ENCODE measurements at regions not wholly inside any gene's neighbourhood (a gene's known extent, or its start where the extent isn't known, plus 50 kb on each side); places are given as distances from the start of the nearest gene placed in this dataset.

DNA sequence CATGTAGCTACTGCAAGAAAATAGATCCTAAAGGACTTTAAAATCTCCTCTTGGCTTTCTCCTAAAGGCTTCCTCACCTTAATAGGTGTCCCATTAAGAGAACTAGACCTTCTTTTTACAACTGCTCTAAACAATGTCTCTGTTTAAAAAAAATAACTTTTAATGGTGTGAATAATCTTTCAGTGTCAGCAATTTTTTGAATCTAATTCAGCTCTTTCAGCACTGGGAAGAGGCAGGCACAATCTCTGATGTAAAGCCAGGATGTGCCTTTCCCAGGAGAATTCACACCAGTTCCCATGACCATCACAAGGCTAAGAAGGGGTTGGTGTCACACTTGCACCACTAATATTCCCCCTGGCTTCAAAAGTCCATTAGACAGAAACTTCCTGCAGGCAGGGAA, 254.6 kb downstream of the XPNPEP1 start:
- Histone ChIP-seq H3K9me3 (ENCODE audit: insufficient read depth, low read length) (peaks cover 4% of the 10 kb centered on the region; the same call in 1 of the 2 replicates), H4K20me1 (ENCODE audit: low read depth, low read length) (no peaks in the 10 kb centered on the region), H3K4me3 (ENCODE audit: insufficient read depth, low read length, poor library complexity, severe bottlenecking) (no peak overlapping the region), H2AFZ (ENCODE audit: low read depth, low read length, severe bottlenecking) (no peak overlapping the region), H3K27me3 (ENCODE audit: low read length) (no peaks in the 10 kb centered on the region), H3K9me2 (replicated peaks; ENCODE audit: insufficient read depth, low read length) (no peaks in the 10 kb centered on the region), H3K36me3 (ENCODE audit: low read length) (no peaks in the 10 kb centered on the region), H3K27ac (ENCODE audit: low read depth, low read length) (no peak overlapping the region), H3K4me2 (ENCODE audit: low read depth, low read length, poor library complexity, severe bottlenecking) (no peak overlapping the region), H3K9ac (ENCODE audit: low read length) (no peak overlapping the region), H3K79me2 (ENCODE audit: insufficient read depth, low read length) (no peaks in the 10 kb centered on the region), H3F3A (ENCODE audit: insufficient read depth) (no peaks in the 10 kb centered on the region)
- TF ChIP-seq EZH2phosphoT487 (conservative IDR thresholded peaks at IDR 0.05; ENCODE audit: low read length) = no peak

DNA sequence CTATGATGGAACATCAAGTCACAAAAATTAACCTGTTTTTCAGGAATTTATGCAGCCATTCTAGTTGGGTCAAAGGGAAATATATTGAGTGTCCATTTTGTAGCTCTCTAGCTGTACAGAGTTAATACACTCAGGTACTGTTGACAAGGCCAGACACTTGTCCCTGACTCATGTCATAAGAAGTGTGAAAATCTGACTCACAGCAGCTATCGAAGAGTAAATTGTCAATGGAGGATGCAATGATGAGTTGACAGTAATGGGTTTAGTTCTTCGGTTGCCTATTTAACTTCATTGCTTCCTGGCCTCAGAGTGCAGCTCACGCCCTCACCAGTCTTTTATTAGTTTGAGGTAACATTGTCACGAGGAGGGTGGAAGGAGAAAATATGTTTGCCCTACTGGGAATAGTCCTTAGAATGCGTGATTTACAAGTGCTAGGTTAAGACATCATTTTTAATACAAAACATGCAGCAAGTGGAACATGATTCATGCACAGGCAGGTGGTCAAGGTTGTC, 255.1 kb downstream of the XPNPEP1 start:
- no peaks in the 10 kb centered on the region for H3K9me2 ChIP-seq (replicated peaks; ENCODE audit: insufficient read depth, low read length)
- peaks cover 5% of the 10 kb centered on the region; the same call in 1 of the 2 replicates for H3K9me3 ChIP-seq (ENCODE audit: insufficient read depth, low read length)
- no peaks in the 10 kb centered on the region for H4K20me1 ChIP-seq (ENCODE audit: low read depth, low read length)
- no peak overlapping the region for H3K27ac ChIP-seq (ENCODE audit: low read depth, low read length)
- no peaks in the 10 kb centered on the region for H3K79me2 ChIP-seq (ENCODE audit: insufficient read depth, low read length)
- no peak overlapping the region for H2AFZ ChIP-seq (ENCODE audit: low read depth, low read length, severe bottlenecking)
- no peak overlapping the region for H3K4me2 ChIP-seq (ENCODE audit: low read depth, low read length, poor library complexity, severe bottlenecking)
- H3F3A ChIP-seq (ENCODE audit: insufficient read depth) = no peaks in the 10 kb centered on the region
- TF ChIP-seq CTCF (IDR thresholded peaks at IDR 0.05; ENCODE audit: insufficient read depth, low read length, poor library complexity, severe bottlenecking) (no peak), EZH2phosphoT487 (conservative IDR thresholded peaks at IDR 0.05; ENCODE audit: low read length) (no peak)
- H3K4me3 ChIP-seq (ENCODE audit: insufficient read depth, low read length, poor library complexity, severe bottlenecking) = no peak overlapping the region
- H3K36me3 ChIP-seq (ENCODE audit: low read length) = no peaks in the 10 kb centered on the region
- H3K27me3 ChIP-seq (ENCODE audit: low read length) = no peaks in the 10 kb centered on the region
- no peak overlapping the region for H3K9ac ChIP-seq (ENCODE audit: low read length)

GRCh38 chr10:109665321-109665720, 258.0 kb downstream of the XPNPEP1 start:
- Histone ChIP-seq H2AFZ (ENCODE audit: low read depth, low read length, severe bottlenecking) (no peak overlapping the region), H3K9me3 (ENCODE audit: insufficient read depth, low read length) (peaks cover 5% of the 10 kb centered on the region; the same call in 1 of the 2 replicates), H3K9me2 (replicated peaks; ENCODE audit: insufficient read depth, low read length) (no peaks in the 10 kb centered on the region), H3F3A (ENCODE audit: insufficient read depth) (no peaks in the 10 kb centered on the region), H3K36me3 (ENCODE audit: low read length) (no peaks in the 10 kb centered on the region), H3K27me3 (ENCODE audit: low read length) (no peaks in the 10 kb centered on the region), H3K4me3 (ENCODE audit: insufficient read depth, low read length, poor library complexity, severe bottlenecking) (no peak overlapping the region), H3K9ac (ENCODE audit: low read length) (no peak overlapping the region), H3K4me2 (ENCODE audit: low read depth, low read length, poor library complexity, severe bottlenecking) (no peak overlapping the region), H3K27ac (ENCODE audit: low read depth, low read length) (no peak overlapping the region), H4K20me1 (ENCODE audit: low read depth, low read length) (no peaks in the 10 kb centered on the region), H3K79me2 (ENCODE audit: insufficient read depth, low read length) (no peaks in the 10 kb centered on the region)
- TF ChIP-seq CTCF (IDR thresholded peaks at IDR 0.05; ENCODE audit: insufficient read depth, low read length, poor library complexity, severe bottlenecking) (no peak), EZH2phosphoT487 (conservative IDR thresholded peaks at IDR 0.05; ENCODE audit: low read length) (no peak)

DNA sequence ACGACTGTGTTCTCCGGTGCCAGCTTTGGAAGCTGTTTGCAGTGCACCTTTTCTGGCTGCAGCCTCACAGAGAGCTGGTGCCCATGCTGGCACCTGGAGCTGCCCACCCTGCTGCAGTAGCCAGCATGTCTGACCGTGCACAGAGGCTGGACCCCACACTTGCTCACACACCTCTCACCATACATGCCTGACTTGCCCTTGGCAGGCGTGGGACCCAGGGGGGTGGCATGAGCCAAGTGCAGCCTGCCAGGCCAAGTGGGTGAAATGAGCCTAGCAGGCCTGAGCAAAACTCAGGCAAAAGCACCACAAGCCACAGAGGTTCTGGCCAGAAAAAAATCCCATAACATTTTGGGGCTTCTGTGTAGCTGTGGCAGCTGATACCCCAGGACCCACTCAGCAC, 258.8 kb downstream of the XPNPEP1 start:
- no peaks in the 10 kb centered on the region for H3K27me3 ChIP-seq (ENCODE audit: low read length)
- no peak overlapping the region for H3K9ac ChIP-seq (ENCODE audit: low read length)
- H3K79me2 ChIP-seq (ENCODE audit: insufficient read depth, low read length) = no peaks in the 10 kb centered on the region
- H4K20me1 ChIP-seq (ENCODE audit: low read depth, low read length) = no peaks in the 10 kb centered on the region
- H3K36me3 ChIP-seq (ENCODE audit: low read length) = no peaks in the 10 kb centered on the region
- TF ChIP-seq EZH2phosphoT487 (conservative IDR thresholded peaks at IDR 0.05; ENCODE audit: low read length) (no peak), CTCF (IDR thresholded peaks at IDR 0.05; ENCODE audit: insufficient read depth, low read length, poor library complexity, severe bottlenecking) (no peak)
- no peak overlapping the region for H3K27ac ChIP-seq (ENCODE audit: low read depth, low read length)
- H3K9me2 ChIP-seq (replicated peaks; ENCODE audit: insufficient read depth, low read length) = no peaks in the 10 kb centered on the region
- H2AFZ ChIP-seq (ENCODE audit: low read depth, low read length, severe bottlenecking) = no peak overlapping the region
- H3K4me3 ChIP-seq (ENCODE audit: insufficient read depth, low read length, poor library complexity, severe bottlenecking) = no peak overlapping the region
- H3K4me2 ChIP-seq (ENCODE audit: low read depth, low read length, poor library complexity, severe bottlenecking) = no peak overlapping the region
- peaks cover 5% of the 10 kb centered on the region; the same call in 1 of the 2 replicates for H3K9me3 ChIP-seq (ENCODE audit: insufficient read depth, low read length)
- H3F3A ChIP-seq (ENCODE audit: insufficient read depth) = no peaks in the 10 kb centered on the region
